HG03432 (cell line): ENCODE measurements at regions not wholly inside any gene's neighbourhood (a gene's known extent, or its start where the extent isn't known, plus 50 kb on each side); places are given as distances from the start of the nearest gene placed in this dataset.

Experiments
- ATAC-seq: cut with Tn5 transposase; IDR thresholded peaks from one replicate; pipeline ENCODE4 v1.9.1; 2021; ENCODE audit warnings: mild to moderate bottlenecking, moderate library complexity; ENCODE audit not compliant: unreplicated experiment

DNA sequence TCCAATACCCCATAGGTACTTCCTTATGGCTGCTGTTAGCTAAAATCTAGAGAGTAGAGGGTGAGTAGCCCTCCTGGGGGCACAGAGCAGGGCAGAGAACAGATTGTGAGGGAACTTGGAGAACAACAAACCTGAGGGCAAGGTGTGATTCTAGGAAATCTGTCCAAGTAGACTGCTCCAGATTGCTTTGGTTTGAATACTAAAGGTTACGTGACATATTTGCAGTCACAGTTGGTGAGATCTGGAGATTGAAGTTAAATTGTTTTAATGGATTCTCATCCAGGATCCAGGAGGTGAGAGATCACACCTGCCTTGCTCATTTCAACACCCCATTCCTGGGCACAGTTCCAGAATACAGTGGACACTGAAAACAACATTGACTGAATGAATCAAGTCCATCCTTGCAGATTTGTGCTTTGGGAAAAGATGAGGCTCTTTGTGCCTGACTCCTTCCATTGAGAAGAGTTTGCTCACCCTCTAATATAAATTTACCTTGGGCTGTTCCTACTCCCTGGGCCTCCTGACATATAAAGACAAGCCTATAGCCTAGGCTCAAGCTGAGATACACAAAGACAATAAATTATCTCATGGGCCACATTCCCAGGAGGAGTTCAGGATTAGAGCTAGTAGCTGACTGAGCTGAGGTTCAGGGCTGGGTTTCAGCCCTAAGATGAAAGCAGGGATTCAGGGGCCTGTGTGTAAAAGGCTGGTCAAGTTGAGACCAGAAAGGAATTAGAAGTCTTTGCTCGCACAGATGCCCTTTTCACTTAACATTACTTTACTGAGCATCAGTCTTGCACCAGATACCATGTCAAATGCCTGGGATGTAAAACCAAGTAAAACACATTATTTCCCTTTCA lies 400.9 kb upstream of the MCTP2 start:
- ATAC-seq: no peak

- ATAC-seq: peak; percentile 59
These were observed 402.1 kb upstream of the MCTP2 start for GRCh38 chr15:93829115-93829870.

GRCh38 chr15:93826790-93827189 lies 404.6 kb upstream of the MCTP2 start:
- no peak for ATAC-seq

GRCh38 chr15:93826293-93826692 lies 405.1 kb upstream of the MCTP2 start:
- no peak for ATAC-seq

DNA sequence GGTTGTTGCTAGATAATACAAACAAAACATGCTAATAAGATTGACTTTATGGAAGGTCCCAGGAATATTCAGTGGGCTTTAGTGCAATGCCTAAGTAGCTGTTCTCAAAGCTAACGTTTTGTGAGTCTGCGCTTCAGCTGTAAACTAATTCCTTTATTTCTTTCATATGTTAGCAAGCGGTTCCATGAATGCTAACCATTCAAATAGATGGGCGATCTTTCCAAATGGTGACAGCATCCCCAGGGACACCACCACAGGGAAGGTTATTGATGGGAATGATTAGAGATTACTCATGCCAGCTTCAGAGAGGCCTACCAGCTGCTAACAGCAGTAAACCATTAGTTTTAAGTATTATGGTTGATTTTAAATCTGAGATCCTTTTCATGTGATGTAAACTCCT lies 405.7 kb upstream of the MCTP2 start:
- ATAC-seq: no peak

DNA sequence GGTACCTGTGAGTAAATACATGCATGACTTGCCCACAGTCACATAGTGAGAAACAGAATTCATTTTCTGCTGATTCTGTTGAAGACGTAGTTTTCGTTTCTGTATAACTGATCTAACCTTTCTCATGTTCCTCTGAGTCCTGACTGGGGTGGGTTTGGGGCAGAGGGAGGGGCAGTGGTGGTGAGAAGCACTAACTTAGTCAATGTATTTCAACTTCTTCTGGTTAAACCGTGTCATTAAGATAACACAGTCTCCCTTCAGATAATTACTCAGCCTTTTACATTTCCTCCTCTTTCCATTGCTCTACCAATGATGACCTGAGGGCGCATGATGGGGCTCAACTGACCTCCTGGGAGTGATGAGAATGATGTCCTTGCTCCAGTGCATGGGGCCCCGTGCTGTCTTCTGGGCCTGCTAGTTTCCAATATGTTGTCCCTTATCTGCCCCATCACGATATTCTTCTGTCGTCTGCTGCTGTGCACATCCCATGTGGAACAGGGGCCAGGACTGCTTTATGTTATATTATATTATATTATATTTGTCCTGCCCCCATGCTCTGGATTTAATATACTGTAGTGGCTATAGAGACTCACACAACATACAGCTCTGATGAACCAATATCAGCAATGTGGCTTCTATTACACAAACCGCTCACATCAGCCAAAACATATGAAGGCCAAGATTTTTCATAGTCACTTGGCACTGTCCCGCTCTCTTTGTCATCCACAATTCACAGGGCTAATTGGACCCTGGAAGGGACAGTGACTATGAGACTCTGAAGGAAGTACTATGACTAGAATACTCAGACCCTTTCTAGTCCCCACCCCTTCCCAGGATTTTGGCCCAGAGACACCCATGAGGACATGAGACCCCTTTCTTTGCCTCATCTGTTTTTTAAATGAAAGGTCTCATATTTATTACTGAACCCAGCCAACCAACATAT lies 407.1 kb upstream of the MCTP2 start:
- no peak for ATAC-seq

GRCh38 chr15:93820566-93820965 lies 410.8 kb upstream of the MCTP2 start:
- no peak for ATAC-seq

- no peak for ATAC-seq
These were observed 411.5 kb upstream of the MCTP2 start for GRCh38 chr15:93819826-93820225.

- ATAC-seq: no peak
These were observed 414.5 kb upstream of the MCTP2 start for GRCh38 chr15:93816815-93817214.

- ATAC-seq: no peak
These were observed 420.1 kb upstream of the MCTP2 start for GRCh38 chr15:93811305-93811704.

- ATAC-seq: no peak
These were observed 421.8 kb upstream of the MCTP2 start for GRCh38 chr15:93809516-93809915.

DNA sequence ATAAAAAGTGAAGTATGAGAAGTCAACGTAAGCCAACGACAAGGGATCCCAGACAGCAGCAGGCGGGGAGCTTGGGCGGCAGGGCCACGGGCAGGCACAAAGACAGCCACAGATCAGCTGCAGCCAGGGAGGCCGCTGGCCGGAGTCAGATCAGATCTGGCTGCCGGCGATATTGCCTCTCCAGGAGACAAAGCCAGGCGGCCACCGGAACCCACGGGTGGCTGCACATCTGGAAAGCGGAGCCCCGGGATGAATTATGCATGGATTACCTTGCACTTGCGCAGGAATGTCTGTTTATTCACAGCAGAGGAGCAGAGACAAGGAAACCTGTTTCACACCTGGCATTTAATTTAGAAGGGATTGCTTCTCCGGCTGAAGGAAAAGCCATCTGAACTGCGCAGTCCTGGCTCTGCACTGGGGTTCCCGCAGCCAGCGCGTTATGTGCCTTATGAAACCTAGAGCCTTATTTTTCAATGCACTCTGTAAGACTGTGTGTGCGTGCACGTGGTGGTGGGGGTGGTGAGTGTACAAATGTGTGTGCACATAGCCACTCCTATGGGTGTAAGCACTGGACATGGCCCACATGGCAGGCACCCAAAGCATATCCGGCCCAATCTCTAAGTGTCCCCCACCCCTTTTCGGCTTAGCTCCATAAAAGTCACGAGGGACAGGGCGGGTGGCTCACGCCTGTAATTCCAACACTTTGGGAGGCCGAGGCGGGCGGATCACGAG lies 427.8 kb upstream of the MCTP2 start:
- ATAC-seq: no peak

DNA sequence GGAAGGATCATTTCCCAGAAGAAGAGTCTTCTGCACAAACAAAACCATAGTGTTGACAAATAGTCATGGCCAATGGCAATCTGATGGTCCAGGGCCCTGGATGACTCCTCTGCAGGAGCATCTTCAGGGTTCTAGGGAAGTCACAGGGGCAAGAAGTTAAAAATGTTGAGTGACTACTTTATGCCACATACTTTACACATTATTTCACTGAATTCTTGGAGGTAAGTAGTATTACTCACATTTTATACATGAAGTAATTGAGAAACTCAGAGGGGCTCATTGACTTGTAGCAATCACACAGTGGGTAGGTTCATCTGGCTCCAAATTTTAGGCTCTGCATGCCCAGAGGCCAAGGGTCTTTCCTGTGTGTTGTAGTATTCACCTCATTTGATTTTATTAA lies 430.2 kb upstream of the MCTP2 start:
- ATAC-seq: no peak

- ATAC-seq: no peak
These were observed 430.6 kb upstream of the MCTP2 start for GRCh38 chr15:93800805-93801204.

DNA sequence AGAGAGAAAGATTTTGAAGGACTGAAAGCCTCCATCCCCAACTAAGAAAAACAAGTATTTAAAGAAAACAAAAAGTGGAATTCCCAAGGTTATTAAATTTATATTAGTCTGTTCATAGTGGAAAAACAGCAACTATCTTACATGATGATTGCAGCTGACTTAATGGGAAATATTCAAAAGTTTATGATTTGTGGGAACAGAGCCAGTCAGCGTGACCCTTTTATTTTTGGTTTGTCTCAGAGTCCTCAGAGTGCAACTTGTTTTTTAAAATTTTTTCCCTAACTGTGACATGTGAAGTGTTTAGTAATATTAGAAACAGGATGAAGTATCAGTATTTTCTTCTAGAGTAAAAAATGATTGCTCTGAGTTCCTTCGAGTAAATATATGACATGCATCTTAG lies 441.9 kb upstream of the MCTP2 start:
- no peak for ATAC-seq

GRCh38 chr15:93780073-93780472 lies 451.3 kb upstream of the MCTP2 start:
- ATAC-seq: no peak

- ATAC-seq: no peak
These were observed 452.0 kb upstream of the MCTP2 start for GRCh38 chr15:93779341-93779740.

- no peak for ATAC-seq
These were observed 459.9 kb upstream of the MCTP2 start for GRCh38 chr15:93771196-93772030.

DNA sequence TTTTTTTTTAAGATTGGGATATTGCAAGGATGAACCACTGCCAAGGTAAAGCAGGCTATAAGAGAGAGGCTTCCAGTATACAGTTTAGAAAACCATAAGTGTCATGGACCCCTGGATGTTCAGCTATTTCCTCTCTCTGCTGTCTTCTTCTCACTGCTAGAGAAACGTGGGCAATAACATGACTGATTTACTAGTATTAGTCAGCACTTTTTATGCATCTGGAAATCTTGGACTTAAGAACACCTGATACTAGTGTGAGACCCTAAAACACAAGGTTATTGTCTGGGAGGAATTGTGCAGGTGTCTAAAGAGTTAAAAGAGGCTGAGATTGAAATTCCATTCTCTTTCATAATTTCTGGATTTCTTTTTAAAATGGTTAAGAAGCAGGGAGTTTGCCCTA lies 460.6 kb upstream of the MCTP2 start:
- ATAC-seq: no peak

GRCh38 chr15:93762036-93762435 lies 469.3 kb upstream of the MCTP2 start:
- no peak for ATAC-seq
